Thoracic aorta (tissue), 2 donors: ENCODE measurements at regions not wholly inside any gene's neighbourhood (a gene's known extent, or its start where the extent isn't known, plus 50 kb on each side); places are given as distances from the start of the nearest gene placed in this dataset.

ENCODE experiments used
- ATAC-seq: fragments of 150-250 bp; one replicate; pipeline ENCODE4 v1.8.0; 2017; ENCODE audit warnings: low read depth; ENCODE audit not compliant: insufficient number of reproducible peaks, low FRiP score
- DNase-seq: peaks from one replicate; pipeline ENCODE4 v3.0.0-alpha.2; 2020; ENCODE audit warnings: low spot score
- H3K27ac ChIP-seq, 2 donors: fragments of 200-600 bp; sonication (generic); 1 replicate in 1 of 2; 2 replicates in 1 of 2; pipeline ENCODE4 v1.5.1; 2016; ENCODE audit warnings: mild to moderate bottlenecking in 2 of 2, moderate library complexity in 2 of 2
- H3K27me3 ChIP-seq: fragments of 200-600 bp; sonication (generic); replicated peaks from 2 replicates; pipeline ENCODE4 v1.6.0; 2016; ENCODE audit warnings: mild to moderate bottlenecking; ENCODE audit not compliant: insufficient read depth
- H3K36me3 ChIP-seq: fragments of 200-600 bp; sonication (generic); one replicate; pipeline ENCODE4 v1.5.1; 2016
- H3K4me1 ChIP-seq, 2 donors: fragments of 200-600 bp; sonication (generic); 1 replicate in 1 of 2; 2 replicates in 1 of 2; pipeline versions ENCODE4 v1.5.1 to v1.6.0; 2016; ENCODE audit warnings: low read depth in 2 of 2, mild to moderate bottlenecking in 1 of 2; ENCODE audit not compliant: control insufficient read depth in 1 of 2
- H3K4me3 ChIP-seq: fragments of 200-600 bp; sonication (generic); 2 replicates; pipeline ENCODE4 v1.5.1; 2016; ENCODE audit warnings: mild to moderate bottlenecking
- H3K9me3 ChIP-seq: fragments of 200-600 bp; sonication (generic); 2 replicates; pipeline ENCODE4 v1.5.1; 2016
- CTCF ChIP-seq: fragments of 200-600 bp; sonication (generic); IDR thresholded peaks from one replicate; pipeline ENCODE4 v1.5.1; 2019; ENCODE audit warnings: antibody characterized with exemption

GRCh38 chr7:132713893-132714292 is 137.6 kb upstream of the PLXNA4 start:
- no peak for TF ChIP-seq CTCF
- no peak overlapping the region for H3K4me3 ChIP-seq
- no peaks in the 10 kb centered on the region for H3K36me3 ChIP-seq
- H3K4me1 ChIP-seq = no peaks in the 10 kb centered on the region
- no peak overlapping the region for H3K27ac ChIP-seq
- DNase-seq (no peak), ATAC-seq (no peak)
- no peaks in the 10 kb centered on the region for H3K27me3 ChIP-seq
- no peaks in the 10 kb centered on the region for H3K9me3 ChIP-seq

- H3K4me3 ChIP-seq = no peak overlapping the region
Observed at GRCh38 chr7:132709971-132710567, 133.8 kb upstream of the PLXNA4 start.

GRCh38 chr7:132708470-132708869 is 132.2 kb upstream of the PLXNA4 start:
- TF ChIP-seq CTCF = no peak
- DNase-seq (no peak), ATAC-seq (no peak)
- H3K4me3 ChIP-seq = no peak overlapping the region
- no peaks in the 10 kb centered on the region for H3K9me3 ChIP-seq
- H3K36me3 ChIP-seq = no peaks in the 10 kb centered on the region
- no peak overlapping the region for H3K27ac ChIP-seq
- no peaks in the 10 kb centered on the region for H3K27me3 ChIP-seq
- no peaks in the 10 kb centered on the region for H3K4me1 ChIP-seq

More at GRCh38 chr7:132709971-132710567, 133.8 kb upstream of the PLXNA4 start:
- Histone ChIP-seq H3K9me3 (no peaks in the 10 kb centered on the region), H3K4me1 (no peaks in the 10 kb centered on the region), H3K36me3 (no peaks in the 10 kb centered on the region), H3K27ac (no peak overlapping the region), H3K27me3 (no peaks in the 10 kb centered on the region)
- no peak for DNase-seq
- no peak for ATAC-seq
- TF ChIP-seq CTCF = peak; percentile 21

GRCh38 chr7:132705146-132705545 is 128.9 kb upstream of the PLXNA4 start:
- no peaks in the 10 kb centered on the region for H3K27me3 ChIP-seq
- DNase-seq (no peak), ATAC-seq (no peak)
- H3K9me3 ChIP-seq = no peaks in the 10 kb centered on the region
- H3K4me1 ChIP-seq = no peaks in the 10 kb centered on the region
- no peak for TF ChIP-seq CTCF
- H3K27ac ChIP-seq = no peak overlapping the region
- H3K36me3 ChIP-seq = no peaks in the 10 kb centered on the region
- no peak overlapping the region for H3K4me3 ChIP-seq

GRCh38 chr7:132703742-132704141 is 127.5 kb upstream of the PLXNA4 start:
- DNase-seq (no peak), ATAC-seq (no peak)
- Histone ChIP-seq H3K9me3 (no peaks in the 10 kb centered on the region), H3K4me1 (no peaks in the 10 kb centered on the region), H3K36me3 (no peaks in the 10 kb centered on the region), H3K4me3 (no peak overlapping the region), H3K27me3 (no peaks in the 10 kb centered on the region), H3K27ac (no peak overlapping the region)
- no peak for TF ChIP-seq CTCF
